ENCODE measurements at regions not wholly inside any gene's neighbourhood (a gene's known extent, or its start where the extent isn't known, plus 50 kb on each side); places are given as distances from the start of the nearest gene placed in this dataset.

DNA sequence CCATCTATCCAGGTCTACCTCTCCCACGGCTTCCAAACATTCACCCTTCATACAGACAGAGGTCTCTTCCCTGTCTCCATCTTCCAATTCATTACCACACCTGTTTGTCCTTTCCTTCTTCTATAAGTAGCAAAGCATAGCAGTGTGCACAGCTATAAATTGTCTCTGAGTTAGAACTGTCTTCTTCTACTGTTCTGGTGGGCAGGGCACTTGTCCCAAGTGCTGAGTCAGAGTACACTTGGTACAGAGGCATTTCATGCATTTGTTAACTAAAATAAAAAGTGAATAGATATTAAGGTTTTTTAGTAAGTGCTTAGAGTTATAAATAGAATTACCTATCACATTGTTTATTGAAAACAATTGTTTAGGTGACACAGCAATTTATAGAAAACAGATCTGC is 150.1 kb upstream of the CCDC54 start:
- TF ChIP-seq SUZ12 (IDR thresholded peaks at IDR 0.05; ENCODE audit: extremely low read depth, insufficient read depth, insufficient read length) (no peak), ZNF274 (IDR thresholded peaks at IDR 0.05; ENCODE audit: low read depth, low read length) (no peak)
